22Rv1 (cell line): ENCODE measurements at regions not wholly inside any gene's neighbourhood (a gene's known extent, or its start where the extent isn't known, plus 50 kb on each side); places are given as distances from the start of the nearest gene placed in this dataset.

Source experiments
- H3K27ac ChIP-seq: fragments of 450-650 bp; 2 replicates; pipeline ENCODE4 v1.5.1; 2017
- ZFX ChIP-seq: fragments of 450-650 bp; IDR thresholded peaks from 2 replicates; pipeline ENCODE4 v1.6.1; 2017; ENCODE audit warnings: antibody characterized with exemption, borderline replicate concordance
- TF ChIP-seq, protein P1 (sequence below): fragments of 450-650 bp; IDR thresholded peaks from 2 replicates; pipeline ENCODE4 v1.5.1; 2017; ENCODE audit warnings: mild to moderate bottlenecking

DNA sequence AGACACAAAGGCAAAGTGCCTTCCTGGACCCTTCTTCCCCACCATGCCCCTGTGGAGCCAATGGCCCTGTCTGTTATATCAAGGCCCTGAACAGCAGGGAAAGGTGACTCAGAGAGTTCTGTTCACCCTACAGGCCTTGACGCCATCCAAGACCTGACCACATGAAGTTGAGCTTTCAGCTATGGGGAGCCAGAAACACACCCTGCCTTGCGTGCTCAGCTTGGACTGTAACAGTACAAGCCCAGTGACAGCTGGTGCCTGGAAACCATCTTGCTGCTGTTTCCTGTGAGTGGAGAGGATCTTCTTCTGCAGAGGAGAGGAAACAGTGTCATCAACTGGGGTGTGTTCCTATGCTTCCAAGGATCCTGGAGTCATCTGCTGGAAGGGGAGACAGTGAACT is 165.0 kb upstream of the IRF2BP2 start:
- TF ChIP-seq, protein P1, sequence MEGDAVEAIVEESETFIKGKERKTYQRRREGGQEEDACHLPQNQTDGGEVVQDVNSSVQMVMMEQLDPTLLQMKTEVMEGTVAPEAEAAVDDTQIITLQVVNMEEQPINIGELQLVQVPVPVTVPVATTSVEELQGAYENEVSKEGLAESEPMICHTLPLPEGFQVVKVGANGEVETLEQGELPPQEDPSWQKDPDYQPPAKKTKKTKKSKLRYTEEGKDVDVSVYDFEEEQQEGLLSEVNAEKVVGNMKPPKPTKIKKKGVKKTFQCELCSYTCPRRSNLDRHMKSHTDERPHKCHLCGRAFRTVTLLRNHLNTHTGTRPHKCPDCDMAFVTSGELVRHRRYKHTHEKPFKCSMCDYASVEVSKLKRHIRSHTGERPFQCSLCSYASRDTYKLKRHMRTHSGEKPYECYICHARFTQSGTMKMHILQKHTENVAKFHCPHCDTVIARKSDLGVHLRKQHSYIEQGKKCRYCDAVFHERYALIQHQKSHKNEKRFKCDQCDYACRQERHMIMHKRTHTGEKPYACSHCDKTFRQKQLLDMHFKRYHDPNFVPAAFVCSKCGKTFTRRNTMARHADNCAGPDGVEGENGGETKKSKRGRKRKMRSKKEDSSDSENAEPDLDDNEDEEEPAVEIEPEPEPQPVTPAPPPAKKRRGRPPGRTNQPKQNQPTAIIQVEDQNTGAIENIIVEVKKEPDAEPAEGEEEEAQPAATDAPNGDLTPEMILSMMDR = no peak
- no peak for TF ChIP-seq ZFX
- no peak overlapping the region for H3K27ac ChIP-seq

DNA sequence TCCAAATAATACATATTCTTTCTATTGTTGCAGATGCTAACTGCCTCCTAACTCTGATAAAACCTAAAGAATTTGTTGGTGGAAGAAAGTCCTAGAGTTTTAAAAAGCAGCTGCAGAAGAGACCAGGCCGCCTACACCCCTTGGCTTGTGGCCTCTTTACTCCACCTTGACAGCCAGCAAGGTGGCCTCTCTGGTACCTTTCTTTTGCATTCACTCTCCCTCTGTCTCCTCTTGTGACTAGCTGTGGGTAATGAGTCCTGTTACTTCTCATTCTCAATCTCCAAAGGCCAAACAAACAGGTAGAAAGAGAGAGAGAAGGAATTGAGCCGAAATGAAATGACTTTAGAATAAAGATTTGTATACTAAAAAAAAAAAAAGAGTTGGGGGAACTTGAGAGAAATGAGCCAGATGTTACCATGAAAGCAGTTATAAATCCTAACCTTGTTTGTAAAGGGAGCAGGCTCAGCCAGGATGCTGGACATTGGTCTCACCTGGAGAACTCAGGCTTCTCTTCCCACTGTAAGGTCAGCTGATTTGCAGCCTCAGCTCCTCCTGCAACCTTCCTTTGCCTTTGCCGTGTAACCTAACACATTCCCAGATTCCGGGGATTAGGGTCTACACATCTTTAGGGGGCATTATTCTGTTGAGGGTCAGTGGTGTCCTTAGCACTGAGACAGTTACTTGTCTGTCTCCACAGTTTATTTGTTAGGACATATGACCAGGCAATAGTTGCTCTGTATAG is 164.1 kb upstream of the IRF2BP2 start:
- no peak for TF ChIP-seq ZFX
- TF ChIP-seq, protein P1 = no peak

DNA sequence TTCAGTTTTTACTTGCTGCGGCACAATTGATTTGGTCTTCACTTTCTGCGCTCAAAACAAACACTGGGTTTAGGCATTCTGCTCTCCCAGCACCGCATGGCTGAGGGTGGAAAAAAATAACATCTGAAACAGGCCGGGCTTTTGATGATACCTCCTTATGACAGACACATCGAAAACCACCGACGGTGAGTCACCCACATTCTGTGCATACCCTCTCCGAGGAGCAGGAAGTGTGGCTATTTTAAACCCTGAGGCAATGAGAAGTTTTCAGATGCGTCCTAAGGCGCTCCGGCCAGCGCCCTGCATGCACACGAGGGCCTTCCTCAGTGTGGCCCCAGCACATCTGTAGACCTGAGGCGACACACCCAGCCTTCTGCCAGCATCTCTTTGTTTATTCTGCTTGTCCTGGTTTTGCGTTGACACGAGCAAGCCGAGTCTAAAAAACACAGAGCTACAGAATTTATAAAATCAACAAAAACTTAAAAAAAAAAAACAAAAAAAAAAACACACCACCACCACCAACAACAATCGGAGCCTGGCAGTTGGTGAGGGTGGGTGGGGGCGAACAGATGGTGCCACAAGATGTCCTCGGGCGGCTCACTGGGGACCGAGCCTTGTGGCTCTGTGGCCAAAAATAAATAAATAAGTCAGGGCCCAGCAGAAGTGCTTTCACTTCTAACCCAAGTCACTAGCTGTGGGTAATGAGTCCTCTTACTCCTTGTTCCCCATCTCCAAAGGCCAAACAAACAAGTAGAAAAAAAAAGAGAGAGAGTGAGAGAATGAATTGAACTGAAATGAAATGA is 162.6 kb upstream of the IRF2BP2 start:
- TF ChIP-seq, protein P1 = no peak
- TF ChIP-seq ZFX = no peak
- H3K27ac ChIP-seq = no peak overlapping the region

More for the DNA sequence above, 164.1 kb upstream of the IRF2BP2 start:
- H3K27ac ChIP-seq = no peak overlapping the region

DNA sequence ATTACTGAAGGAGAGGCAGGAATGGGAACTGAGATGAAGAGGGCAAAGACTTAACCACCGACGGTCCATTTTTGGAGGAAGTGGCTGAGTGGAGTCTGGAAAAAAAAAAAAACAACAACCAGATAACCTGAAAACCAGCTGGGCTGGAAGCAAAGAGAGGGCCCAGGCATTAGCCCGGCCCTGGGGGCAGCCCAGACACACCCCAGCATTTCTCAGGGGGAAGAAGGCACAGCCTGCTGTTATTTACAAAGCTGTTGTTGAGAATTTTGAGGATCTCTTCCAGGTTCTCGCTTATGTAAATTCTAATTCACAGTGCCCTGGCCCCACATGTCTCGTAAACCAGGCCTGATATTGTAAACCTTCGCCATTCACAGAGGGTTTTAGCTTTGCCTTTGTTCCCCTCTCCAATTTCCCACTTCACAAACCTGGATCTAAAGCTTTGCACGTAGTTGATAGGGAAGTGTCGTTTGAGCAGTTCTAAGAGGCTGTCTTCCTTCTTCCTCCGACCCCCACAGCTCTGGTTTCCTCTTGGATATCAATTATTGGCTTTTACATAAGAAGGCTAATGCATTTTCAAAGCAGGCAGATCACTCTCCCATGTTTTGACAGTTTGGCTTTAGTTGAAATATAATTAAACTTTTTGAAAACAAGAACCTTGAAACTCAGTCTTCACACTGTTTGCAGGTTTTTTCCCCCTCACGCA is 161.8 kb upstream of the IRF2BP2 start:
- TF ChIP-seq, protein P1 = no peak
- no peak for TF ChIP-seq ZFX
- no peak overlapping the region for H3K27ac ChIP-seq

DNA sequence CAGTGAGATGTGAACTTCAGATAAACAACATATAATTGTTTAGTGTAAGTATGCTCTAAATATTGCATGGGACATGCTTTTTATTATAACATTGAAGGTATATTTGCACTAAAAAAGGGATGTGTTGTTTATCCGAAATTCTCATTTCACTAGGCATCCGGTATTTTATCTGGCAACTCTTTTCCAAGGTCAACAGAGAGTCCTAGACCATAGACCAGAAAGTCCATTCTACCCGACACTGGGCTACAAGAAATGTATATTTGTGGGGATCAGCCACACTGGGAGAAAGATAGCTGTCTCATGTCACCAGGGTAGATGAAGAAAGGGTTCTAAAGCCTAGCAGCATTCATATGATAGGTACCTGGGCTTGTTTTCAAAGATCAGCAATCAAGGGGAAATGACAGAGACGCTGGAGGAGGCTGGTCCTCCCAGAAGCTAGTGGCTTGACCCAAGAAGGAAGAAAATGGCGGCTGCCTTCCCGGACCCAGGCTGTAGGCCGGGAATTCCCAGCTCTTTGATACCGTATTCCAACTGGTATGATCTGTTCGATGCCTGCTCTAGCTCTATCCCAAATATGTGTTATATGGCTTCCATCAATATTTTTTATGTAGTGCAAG is 161.1 kb upstream of the IRF2BP2 start:
- H3K27ac ChIP-seq = no peak overlapping the region
- TF ChIP-seq ZFX = no peak
- TF ChIP-seq, protein P1 = no peak

DNA sequence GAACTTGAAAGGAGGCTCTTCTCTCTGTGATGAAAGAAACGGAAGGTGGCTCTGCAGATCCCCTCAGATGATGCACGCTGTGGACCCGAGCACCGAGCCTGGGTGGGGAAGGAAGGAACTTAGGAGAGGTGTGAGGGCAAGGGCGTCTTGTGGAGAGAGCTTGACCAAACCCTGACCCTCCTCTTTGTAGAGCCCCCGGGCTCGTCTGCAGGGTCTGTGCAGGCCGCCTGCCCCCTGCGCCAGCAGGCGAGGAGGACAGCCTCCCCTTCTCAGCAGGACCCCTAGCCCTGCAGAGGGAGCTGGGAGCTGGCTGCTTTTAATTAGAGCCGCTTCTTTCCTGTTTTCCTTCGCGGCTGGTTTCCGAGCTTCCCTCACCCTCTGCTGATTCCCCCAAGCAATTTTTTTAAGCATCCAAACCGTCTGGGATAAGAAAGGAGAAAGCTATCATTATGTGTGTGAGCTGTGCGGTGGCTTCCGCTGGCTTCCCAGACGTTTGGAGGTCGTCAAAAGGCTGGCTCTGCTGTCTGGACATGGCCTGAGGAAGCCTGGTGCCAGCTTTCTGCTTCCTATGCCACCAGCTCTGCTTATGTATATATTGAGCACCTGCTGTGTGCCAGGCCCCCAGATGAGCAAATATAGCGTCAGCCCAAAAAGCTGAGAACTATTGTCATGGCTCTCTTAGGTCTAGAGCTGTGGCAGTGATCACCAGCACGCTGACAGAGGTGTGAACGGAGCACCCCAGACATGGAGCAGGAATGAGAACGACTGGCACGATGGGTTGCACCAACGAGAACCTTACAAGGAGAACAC is 160.2 kb upstream of the IRF2BP2 start:
- no peak overlapping the region for H3K27ac ChIP-seq
- no peak for TF ChIP-seq ZFX
- TF ChIP-seq, protein P1 = no peak
